Sciatic nerve (tissue), 2 donors: ENCODE measurements at regions not wholly inside any gene's neighbourhood (a gene's known extent, or its start where the extent isn't known, plus 50 kb on each side); places are given as distances from the start of the nearest gene placed in this dataset.

ENCODE experiments used
- ATAC-seq: fragments of 200-7000 bp; cut with Tn5 transposase; one replicate; pipeline ENCODE4 v1.9.1; 2020; ENCODE audit warnings: mild to moderate bottlenecking, moderate library complexity
- DNase-seq: peaks from one replicate; pipeline ENCODE4 v3.0.0-alpha.2; 2020; ENCODE audit warnings: low spot score
- intact Hi-C: fragments of 100-400 bp; cut with DNase I; formaldehyde crosslinking; loops from one replicate; pipeline ENCODE4 v1.14.2; 2022
- donor health status: DM: no; HTN: no; CAD: no.
- donor health status: DM: no; HTN: no; CAD: no.

DNA sequence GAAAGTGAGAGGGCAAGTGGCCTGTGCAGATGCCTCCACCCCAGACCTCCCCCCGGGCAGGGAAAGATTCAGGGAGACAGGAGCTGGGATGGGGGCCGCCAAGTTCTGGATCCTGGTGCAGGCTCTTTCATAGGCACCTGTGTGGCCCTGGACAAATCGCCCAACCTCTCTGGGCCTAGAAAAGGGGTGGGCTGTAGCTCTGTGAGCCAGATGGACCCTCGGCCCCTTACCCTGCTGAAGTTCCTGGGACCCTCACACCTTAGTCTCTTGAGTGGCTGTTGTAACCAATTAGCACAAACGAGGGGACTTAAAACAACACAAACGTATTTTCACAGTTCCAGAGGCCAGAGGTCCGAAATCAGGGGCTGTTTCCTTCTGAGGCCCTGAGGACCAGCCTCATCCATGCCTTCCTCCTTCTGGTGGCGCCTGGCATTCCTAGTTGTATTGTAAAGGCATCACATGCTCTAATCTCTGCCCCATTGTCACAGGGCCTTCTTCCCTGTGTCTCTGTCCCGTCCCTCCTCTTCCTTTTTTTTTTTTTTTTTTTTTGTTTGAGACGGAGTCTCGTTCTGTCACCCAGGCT, 352.6 kb downstream of the SEC14L1 start:
- DNase-seq, result peak; percentile 60
- intact Hi-C loops, result loop anchor here (5.0 kb wide), 1 partner anchor 66 kb away; no protein-coding TSS in a partner anchor
- ATAC-seq, result no peak

GRCh38 chr17:77493901-77494663, 353.3 kb downstream of the SEC14L1 start:
- intact Hi-C loops, result loop anchor here (5.0 kb wide), 1 partner anchor 67 kb away; no protein-coding TSS in a partner anchor
- ATAC-seq (no peak), DNase-seq (peak; percentile 46)

DNA sequence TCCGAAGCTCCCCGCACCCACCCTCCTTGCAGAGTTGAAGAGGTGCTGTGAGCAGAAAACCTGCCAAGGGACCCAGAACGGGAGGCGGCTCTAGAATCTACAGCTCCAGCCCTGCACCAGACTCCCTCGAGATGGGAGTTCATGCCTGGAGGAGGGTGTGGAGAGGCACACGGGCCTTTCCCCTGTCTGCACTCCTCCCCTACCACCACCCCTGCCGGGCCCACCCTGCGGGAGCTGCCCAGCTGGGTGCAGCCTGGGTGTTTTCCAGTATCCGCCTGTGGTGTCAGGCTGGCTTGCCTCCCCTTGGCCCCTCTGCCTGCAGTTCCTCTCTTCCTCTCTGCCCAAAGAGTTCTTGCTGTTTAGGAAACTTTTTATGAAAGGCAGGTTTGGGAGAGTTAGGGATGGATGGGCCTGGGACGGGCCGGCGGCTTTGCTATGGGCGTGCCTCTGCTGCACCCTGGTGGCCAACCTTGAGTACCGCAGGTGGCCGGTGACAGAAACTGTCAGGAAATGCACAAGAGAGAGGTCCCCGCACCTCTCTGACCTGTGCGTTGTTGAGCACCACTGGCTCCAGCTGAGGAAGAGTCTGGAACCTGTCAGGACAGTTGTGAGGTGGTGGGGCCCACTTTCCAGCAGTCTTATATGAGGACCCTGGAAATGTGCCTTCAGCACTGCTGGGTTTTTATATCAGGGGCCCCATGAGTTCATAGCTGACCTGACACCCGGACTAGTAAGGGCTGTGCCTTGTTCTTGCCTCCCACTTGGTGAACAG, 354.1 kb downstream of the SEC14L1 start:
- ATAC-seq, result peak; percentile 76
- intact Hi-C loops, result loop anchor here (5.0 kb wide), 2 partner anchors 68 to 168 kb away; no protein-coding TSS in a partner anchor
- DNase-seq, result peak; percentile 89

DNA sequence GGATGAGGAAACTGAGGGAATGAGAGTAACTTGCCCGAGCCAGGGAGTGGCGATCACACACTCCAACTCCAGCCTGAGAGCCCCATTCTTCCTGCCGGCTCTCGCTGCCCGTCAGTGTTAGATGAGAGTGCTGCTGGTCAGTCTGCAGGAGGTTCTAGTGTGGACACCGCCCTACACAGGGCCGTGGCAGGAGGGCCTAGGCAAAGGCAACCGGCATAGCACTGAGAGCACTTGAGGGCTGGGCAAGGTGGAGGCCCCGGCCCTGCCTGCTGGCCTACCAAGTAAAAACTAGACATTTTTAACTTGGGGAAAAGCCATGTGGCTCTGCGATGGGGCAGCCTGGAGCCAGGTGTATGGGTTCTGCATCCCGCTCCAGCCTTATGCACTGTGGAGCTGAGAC, 354.8 kb downstream of the SEC14L1 start:
- DNase-seq (peak; percentile 54), ATAC-seq (no peak)
- intact Hi-C loops, result loop anchor here (5.0 kb wide), 1 partner anchor 168 kb away; no protein-coding TSS in a partner anchor

GRCh38 chr17:77496401-77496801, 355.6 kb downstream of the SEC14L1 start:
- ATAC-seq, result no peak
- intact Hi-C loops, result loop anchor here (5.0 kb wide), 1 partner anchor 169 kb away; no protein-coding TSS in a partner anchor
- DNase-seq, result peak; percentile 50

DNA sequence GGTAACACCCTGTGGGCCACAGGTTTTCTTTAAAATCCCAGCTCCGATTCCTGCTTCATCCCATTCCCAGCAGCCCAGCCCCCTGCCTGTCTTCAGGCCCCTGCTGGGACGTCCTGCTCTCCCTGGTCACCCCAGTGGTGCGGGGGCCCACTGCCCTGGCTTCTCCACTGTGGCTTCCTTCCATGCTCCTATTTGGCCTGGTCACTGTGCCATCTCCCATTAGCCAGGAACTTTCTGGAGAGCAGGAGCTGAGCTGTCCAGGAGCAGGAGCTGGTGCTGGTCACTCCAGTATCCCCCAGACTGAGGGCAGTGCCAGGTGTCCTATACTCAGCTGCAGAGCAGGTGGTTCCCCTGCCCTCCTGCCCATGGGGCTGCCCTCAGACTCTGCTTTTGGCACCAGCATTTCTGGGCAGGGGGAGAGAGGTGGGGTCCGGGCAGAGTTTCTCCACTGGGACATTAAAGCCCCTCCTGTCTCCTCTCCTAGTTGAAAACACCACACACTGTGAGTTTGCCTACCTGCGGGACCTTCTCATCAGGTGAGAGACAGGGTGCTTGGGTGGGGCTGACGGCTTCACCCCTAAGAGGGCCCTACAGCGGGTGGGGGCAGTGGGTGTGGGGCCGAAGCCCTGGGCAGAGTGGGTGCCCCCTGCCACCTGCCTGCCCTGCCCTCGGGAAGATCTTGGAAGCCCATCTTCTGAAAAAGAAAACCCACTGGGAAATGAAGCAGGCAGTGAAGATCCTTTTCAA, 356.2 kb downstream of the SEC14L1 start:
- DNase-seq (peak; percentile 50), ATAC-seq (no peak)
- intact Hi-C loops, result loop anchor here (5.0 kb wide), 1 partner anchor 170 kb away; no protein-coding TSS in a partner anchor

GRCh38 chr17:77497578-77497934, 356.8 kb downstream of the SEC14L1 start:
- DNase-seq (peak; percentile 53), ATAC-seq (no peak)
- intact Hi-C loops, result loop anchor here (5.0 kb wide), 1 partner anchor 170 kb away; no protein-coding TSS in a partner anchor

GRCh38 chr17:77498091-77498741, 357.4 kb downstream of the SEC14L1 start:
- peak; percentile 54 for DNase-seq
- ATAC-seq, result no peak
- intact Hi-C loops, result loop anchor here (5.0 kb wide), 1 partner anchor 171 kb away; no protein-coding TSS in a partner anchor

- DNase-seq (peak; percentile 57), ATAC-seq (no peak)
- intact Hi-C loops, result loop anchor here (5.0 kb wide), 1 partner anchor 172 kb away; no protein-coding TSS in a partner anchor
Observed at GRCh38 chr17:77498791-77499698, 358.3 kb downstream of the SEC14L1 start.

DNA sequence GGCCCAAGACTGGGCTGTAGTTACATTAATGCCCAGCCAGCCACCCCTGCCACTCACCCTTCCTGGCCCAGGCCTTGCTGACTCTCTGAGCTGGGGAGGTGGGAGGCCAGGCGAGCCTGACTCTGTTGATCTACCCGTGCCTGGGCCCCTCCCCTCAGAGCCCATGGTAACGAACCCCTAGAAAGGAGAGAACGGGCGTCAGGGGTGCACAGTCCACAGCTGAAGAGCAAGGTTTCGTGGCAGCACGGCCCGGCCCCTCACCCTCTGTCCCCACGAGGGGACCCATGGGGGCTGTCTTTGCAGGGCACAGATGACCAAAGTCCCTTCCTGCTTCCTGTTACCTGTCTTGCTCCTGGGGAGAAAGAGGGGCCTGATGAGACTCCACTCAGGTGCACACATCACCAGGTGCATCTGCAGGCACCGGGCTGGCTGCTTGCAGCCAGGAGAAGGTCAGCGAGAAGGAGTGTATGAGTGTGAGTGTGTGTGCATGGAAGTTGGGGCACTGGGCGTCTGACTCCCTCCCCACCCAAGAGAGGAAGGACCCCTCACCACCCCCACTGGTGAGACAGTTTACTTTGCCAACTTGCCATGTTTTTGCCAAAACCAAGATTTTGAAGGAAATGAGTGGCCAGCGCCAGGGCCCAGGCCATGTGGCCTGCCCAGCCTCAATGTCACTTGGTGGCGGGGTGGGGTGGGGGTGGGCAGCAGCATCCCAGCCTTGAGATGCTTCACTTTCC, 359.1 kb downstream of the SEC14L1 start:
- ATAC-seq (no peak), DNase-seq (peak; percentile 56)
- intact Hi-C loops, result loop anchor here (5.0 kb wide), 1 partner anchor 173 kb away; no protein-coding TSS in a partner anchor

- no peak for ATAC-seq
- intact Hi-C loops, result no loop called here
- DNase-seq, result peak; percentile 64
Observed at GRCh38 chr17:77501101-77501566, 360.4 kb downstream of the SEC14L1 start.

DNA sequence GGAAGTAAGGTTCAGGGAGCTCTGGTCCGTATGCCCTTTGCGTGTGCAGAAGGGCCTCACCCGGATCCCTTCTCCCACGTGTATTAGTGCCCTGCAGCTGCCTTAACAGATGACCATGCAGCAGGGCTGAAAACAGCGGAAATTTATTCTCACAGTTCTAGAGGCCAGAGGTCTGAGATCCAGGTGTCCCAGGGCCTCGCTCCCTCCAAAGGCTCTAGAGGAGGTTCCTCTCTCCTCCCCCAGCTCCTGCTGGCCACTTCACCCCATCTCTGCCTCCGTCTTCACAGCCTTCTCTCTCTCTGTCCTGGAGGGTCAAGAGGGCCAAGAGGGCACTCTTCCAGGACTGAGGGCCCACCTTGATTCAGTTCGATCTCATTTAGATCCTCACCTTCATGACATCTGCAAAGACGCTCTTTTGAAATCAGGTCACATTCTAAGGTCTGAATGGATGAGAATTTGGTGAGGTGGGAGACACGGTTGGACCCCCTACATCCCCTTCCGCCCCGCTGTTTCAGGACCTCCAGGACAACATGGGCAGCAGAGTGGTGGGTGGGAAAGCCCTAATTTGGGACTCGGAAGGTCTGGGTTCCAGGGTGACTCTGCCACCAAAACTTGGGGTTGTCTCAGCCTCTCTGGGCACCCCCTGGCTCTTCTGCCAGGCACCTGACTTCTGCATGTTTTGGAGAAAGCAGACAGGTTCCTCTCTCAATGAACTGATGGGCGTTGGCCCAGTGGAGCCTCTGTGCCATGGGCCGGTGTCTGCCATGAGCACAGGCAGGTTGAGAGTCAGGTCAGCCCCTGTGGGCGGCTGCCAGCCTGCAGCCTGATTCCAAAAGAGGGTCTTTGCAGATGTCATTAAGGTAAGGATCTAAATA, 361.2 kb downstream of the SEC14L1 start:
- intact Hi-C loops, result no loop called here
- DNase-seq, result peak; percentile 48
- ATAC-seq, result no peak

DNA sequence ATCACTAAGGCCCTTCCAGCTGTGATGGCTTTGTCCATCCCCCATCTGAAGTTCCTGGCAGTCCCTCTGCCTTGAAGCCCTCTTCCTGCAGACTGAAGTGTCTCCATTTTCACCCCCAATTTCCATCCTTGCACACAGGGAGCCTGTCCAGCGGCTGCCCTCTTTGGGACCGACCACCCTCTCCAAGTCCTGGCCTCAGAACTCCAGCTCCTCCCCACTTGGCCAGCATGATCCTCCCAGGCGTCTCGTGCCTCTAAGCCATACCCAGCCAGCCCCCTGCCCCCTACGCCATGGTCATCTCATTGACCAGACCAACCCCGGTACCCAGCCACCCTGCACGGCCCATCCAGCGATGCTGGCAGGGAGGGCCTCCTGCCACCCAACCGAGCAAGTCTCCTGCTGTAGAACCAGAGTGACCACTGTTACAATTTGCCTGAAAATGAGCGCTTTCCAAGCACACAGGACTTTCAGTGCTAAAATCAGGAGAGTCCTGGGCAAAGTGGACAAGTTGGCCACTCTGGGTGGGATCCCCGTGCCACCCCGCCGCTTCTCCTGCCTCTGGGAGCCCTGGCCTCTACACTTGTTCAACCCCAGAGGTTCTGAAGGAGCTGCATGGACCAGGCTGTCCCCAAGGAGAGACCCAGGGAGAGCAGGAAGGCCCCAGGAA, 362.0 kb downstream of the SEC14L1 start:
- DNase-seq (peak; percentile 54), ATAC-seq (no peak)
- intact Hi-C loops, result no loop called here

- DNase-seq (peak; percentile 51), ATAC-seq (no peak)
- intact Hi-C loops, result no loop called here
Observed at GRCh38 chr17:77503293-77503655, 362.5 kb downstream of the SEC14L1 start.
